Esophagus squamous epithelium (tissue), 4 donors: ENCODE measurements at regions not wholly inside any gene's neighbourhood (a gene's known extent, or its start where the extent isn't known, plus 50 kb on each side); places are given as distances from the start of the nearest gene placed in this dataset.

ENCODE experiments used
- CTCF ChIP-seq, 6 experiments: fragments of 450-650 bp in 4 of 6; fragments of 200-600 bp in 2 of 6; sonication (generic) in 2 of 6; IDR thresholded peaks; one replicate each; pipeline ENCODE4 v1.5.1; 2016 to 2019; ENCODE audit warnings: antibody characterized with exemption in 6 of 6, mild to moderate bottlenecking in 4 of 6, moderate library complexity in 4 of 6
- POLR2A ChIP-seq, 4 donors: fragments of 450-650 bp; IDR thresholded peaks; one replicate each; pipeline ENCODE4 v1.6.1; 2017; ENCODE audit warnings: antibody characterized with exemption in 4 of 4, mild to moderate bottlenecking in 4 of 4, moderate library complexity in 3 of 4

- TF ChIP-seq CTCF (IDR thresholded peaks at IDR 0.05) (no peak), POLR2A (IDR thresholded peaks at IDR 0.05) (no peak)
These were observed 183.8 kb upstream of the CNTN1 start for GRCh38 chr12:40508421-40508820.
